ENCODE measurements at regions not wholly inside any gene's neighbourhood (a gene's known extent, or its start where the extent isn't known, plus 50 kb on each side); places are given as distances from the start of the nearest gene placed in this dataset.

- no peak for DNase-seq (ENCODE audit: low spot score)
Observed at GRCh38 chr1:239538239-239538988, 152.0 kb downstream of the CHRM3 start.

DNA sequence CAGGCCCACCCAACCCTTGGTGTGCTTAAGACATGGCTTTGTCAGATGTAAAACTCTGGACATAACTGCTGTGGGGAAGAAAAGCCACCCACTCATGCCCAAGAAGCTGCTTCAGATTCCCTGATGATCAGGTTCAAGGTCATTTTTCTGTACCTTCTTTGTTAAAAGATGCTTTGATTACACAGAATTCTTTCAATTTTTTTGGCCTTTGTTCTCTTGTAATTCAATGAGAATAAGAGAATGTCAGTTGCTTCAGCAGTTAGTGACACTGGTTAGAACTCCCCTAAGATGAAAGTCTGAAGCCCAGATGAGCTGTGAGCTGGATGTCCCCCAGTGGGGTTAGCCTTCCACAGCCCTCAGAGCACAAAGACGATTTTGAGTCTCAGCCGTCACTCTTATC is 152.7 kb downstream of the CHRM3 start:
- DNase-seq (ENCODE audit: low spot score) = no peak

- DNase-seq (ENCODE audit: low spot score) = no peak
Observed at GRCh38 chr1:239539812-239540211, 153.4 kb downstream of the CHRM3 start.

- no peak for DNase-seq (ENCODE audit: low spot score)
Observed at GRCh38 chr1:239543873-239544272, 157.5 kb downstream of the CHRM3 start.

GRCh38 chr1:239545466-239545865 is 159.1 kb downstream of the CHRM3 start:
- no peak for DNase-seq (ENCODE audit: low spot score)

DNA sequence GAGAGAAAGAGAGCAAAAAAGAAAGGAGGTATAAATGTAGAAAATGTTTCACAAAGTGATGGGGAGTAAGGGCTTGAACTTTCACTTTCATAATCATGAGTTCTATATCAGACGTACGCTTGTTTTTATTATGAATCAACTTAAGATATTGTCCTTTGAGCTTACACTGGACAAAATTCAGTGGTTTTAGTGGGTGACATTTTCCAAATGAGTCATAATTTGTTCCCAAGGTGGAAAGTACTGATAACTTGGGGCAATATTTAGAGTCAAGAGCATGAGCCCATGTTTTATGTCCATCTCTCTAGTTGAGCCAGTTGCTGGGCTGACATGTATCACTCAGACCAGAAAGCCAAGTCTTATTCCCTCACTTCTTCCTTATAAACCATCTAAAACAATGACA is 161.6 kb downstream of the CHRM3 start:
- no peak for DNase-seq (ENCODE audit: low spot score)

DNA sequence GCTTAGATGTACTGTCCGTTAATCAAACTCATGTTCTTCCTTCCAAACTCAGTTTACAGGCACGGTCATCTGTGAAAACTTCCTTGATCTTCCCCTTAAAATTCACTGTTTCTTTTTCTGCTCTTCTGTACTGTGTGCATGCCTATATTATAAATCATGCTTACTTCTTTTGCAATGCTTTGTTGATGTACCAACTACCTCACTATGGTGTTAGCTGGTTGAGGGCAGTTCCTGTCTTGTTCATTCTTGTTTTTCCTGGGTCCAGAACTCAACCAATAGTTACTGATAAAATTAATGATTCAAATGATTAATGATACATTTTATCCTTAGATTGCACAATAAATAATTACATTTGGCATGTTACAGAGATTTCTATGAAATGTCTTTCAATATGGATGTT is 163.8 kb downstream of the CHRM3 start:
- no peak for DNase-seq (ENCODE audit: low spot score)

- DNase-seq (ENCODE audit: low spot score) = no peak
Observed at GRCh38 chr1:239555350-239555749, 169.0 kb downstream of the CHRM3 start.

DNA sequence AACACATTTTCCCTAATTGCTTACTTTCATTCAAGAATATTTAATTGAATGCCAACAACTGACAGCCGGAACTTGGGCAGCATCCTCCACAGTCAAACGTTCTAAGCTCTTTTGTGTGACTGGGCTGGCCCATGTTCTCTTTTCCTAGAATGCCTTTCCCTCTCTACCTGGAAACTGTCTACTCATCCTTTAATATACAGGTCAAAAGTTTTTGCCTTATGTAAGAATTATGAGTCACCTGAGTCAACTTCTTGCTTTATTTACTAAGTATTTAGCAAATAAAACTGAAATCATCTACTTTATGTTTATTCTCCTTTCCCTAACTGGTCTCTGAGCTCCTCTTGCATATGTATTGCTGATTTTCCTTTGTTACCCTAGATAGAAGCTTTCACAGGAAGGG is 172.2 kb downstream of the CHRM3 start:
- DNase-seq (ENCODE audit: low spot score) = no peak

DNA sequence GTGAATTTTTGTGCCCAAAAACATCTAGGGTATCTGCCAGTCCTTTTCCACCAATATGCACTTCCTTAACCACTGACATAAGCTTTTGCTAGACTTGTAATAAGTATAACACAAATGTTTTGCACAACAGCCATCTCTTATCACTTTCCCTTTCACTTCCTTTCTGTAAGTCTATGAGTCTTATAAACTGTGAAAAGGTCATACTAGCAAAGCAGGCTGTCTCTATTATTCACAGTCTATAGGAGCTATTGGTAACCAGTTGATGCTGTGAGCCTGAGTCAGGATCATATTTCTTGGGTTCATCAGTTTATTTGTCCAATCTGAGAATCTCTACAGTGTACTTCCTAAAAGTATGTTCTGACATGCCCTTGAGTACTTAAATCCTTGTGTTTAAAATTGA is 172.6 kb downstream of the CHRM3 start:
- DNase-seq (ENCODE audit: low spot score) = no peak

DNA sequence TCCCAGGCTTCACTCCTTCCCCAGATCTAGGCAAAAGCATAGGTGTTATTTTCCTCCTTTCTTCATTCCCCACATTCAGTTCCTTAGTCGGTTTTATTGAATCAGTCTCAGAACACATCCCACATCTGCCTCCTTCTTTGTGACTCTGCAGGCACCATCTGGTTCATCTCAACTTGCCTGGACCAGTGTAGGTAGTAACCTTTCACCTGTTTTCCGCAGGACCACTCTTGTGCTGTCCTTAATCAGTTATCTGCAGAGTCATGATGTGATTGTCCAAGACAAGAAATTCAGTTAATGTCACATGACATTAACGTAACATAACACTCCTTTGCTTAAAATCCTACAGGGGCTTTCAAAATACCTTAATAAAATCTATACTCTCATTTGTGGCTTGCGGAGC is 174.6 kb downstream of the CHRM3 start:
- peak; percentile 98 for DNase-seq (ENCODE audit: low spot score)

- DNase-seq (ENCODE audit: low spot score) = no peak
Observed at GRCh38 chr1:239562095-239562494, 175.7 kb downstream of the CHRM3 start.

- no peak for DNase-seq (ENCODE audit: low spot score)
Observed at GRCh38 chr1:239563681-239564080, 177.3 kb downstream of the CHRM3 start.

GRCh38 chr1:239566074-239566473 is 179.7 kb downstream of the CHRM3 start:
- DNase-seq (ENCODE audit: low spot score) = peak; percentile 83

DNA sequence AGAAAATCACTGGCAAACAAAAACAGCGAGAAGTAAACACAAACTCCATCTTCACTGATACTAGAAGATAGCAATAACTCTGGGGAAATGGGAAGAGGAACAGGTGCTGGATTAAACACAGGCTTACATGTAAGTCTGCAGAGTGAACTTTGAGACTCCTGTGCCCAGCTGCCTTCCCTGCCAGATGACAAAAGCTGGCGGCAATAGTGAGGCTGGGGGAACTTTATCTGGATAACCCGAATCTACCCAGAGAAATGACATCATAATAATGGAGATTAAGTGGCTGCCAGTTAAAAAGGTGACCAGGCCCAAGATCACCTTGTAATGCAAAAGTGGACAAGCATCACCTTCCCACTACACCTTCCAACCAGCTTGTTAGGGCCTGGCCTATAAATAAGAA is 184.5 kb downstream of the CHRM3 start:
- no peak for DNase-seq (ENCODE audit: low spot score)

- DNase-seq (ENCODE audit: low spot score) = no peak
Observed at GRCh38 chr1:239572183-239572582, 185.8 kb downstream of the CHRM3 start.

DNA sequence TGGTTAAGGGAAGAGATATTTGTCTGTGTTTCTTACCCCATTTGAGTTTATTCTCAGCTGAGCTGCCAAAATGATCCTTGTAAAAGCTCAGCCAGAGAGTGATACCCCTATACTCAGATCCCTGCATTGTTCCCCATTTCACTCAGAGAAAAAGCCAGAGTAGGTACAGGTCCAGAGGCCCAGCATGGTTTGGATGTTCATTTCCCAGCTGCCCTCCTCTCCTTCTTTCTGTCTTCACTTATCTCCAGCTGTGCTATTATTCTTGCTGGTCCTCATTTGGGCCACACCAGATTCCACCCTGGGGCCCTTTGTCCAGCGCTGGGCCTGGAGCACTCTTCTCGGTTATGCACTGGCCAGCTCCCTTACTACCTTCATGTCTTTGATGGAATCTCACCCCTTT is 187.7 kb downstream of the CHRM3 start:
- no peak for DNase-seq (ENCODE audit: low spot score)

DNA sequence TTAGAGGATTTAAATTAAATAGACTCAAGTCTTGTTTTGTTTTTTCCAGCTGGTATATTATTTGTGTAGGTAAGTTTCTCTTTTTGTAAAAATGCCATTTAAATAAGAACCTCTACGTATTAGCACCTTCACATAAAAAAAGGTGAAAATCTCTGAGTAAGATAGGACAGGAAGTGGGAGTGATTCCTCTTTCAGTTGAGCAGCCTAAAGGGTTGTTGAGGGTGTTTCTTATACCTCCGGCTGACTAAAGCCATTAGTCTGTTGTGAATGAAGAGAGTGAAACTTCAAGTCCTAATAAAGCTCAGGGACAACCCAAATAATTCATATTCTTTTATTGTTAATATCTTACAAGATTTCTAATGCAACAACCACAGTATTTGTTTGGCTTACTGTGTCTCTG is 188.7 kb downstream of the CHRM3 start:
- no peak for DNase-seq (ENCODE audit: low spot score)

- DNase-seq (ENCODE audit: low spot score) = no peak
Observed at GRCh38 chr1:239583536-239583935, 197.2 kb downstream of the CHRM3 start.

GRCh38 chr1:239586128-239586527 is 199.8 kb downstream of the CHRM3 start:
- no peak for DNase-seq (ENCODE audit: low spot score)

GRCh38 chr1:239587066-239587465 is 200.7 kb downstream of the CHRM3 start:
- DNase-seq (ENCODE audit: low spot score) = no peak

- no peak for DNase-seq (ENCODE audit: low spot score)
Observed at GRCh38 chr1:239587574-239588369, 201.4 kb downstream of the CHRM3 start.

- no peak for DNase-seq (ENCODE audit: low spot score)
Observed at GRCh38 chr1:239590556-239590955, 204.2 kb downstream of the CHRM3 start.
